ENCODE measurements at regions not wholly inside any gene's neighbourhood (a gene's known extent, or its start where the extent isn't known, plus 50 kb on each side); places are given as distances from the start of the nearest gene placed in this dataset.
"Not testable (repeated sequence)": the region's sequence is repeated elsewhere in the genome, so short reads cannot be mapped to it uniquely, and the experiment has no call there.

DNA sequence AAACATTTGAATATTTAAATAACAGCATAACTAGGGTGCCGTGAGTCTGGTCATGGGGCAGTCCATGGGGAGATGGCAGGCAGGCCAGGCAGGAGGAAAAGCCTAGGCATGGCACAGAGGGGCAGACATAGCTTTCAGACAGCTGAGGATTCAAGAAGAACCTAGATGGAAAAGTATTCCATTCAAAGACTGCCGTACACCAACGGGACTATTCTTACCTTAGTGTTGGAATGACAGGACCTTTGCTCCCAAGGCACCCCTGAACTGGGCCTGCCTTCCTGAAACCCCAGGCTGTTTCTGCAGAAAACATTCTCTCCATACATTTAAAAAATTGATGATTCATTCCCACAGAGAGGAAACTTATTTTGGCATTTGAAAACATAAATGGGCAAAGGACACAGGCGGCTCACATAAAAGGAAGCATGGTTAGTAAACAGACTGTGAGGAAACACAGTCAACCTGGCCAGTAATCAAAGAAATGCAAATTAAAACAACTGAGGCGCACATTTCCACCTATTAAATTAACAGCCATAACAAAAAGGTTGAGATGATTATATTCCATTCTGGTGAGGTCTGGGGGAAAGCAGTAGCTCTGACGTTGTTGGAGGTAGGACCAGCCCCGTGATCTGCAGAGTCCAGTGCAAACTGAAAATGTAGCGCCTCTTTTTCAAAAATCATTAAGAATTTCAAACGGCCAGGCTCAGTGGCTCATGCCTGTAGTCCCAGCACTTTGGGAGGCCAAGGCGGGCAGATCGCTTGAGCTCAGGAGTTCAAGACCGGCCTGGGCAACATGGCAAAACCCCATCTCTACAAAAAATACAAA is 71.3 kb upstream of the SMAD3 start:
- TF ChIP-seq, protein P1, sequence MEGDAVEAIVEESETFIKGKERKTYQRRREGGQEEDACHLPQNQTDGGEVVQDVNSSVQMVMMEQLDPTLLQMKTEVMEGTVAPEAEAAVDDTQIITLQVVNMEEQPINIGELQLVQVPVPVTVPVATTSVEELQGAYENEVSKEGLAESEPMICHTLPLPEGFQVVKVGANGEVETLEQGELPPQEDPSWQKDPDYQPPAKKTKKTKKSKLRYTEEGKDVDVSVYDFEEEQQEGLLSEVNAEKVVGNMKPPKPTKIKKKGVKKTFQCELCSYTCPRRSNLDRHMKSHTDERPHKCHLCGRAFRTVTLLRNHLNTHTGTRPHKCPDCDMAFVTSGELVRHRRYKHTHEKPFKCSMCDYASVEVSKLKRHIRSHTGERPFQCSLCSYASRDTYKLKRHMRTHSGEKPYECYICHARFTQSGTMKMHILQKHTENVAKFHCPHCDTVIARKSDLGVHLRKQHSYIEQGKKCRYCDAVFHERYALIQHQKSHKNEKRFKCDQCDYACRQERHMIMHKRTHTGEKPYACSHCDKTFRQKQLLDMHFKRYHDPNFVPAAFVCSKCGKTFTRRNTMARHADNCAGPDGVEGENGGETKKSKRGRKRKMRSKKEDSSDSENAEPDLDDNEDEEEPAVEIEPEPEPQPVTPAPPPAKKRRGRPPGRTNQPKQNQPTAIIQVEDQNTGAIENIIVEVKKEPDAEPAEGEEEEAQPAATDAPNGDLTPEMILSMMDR (IDR thresholded peaks at IDR 0.05; ENCODE audit: low read depth, low read length) = no peak
- in situ Hi-C loops (cut with HindIII; ENCODE audit: low sequenced_read_pairs) = no loop called here
- H3K4me3 ChIP-seq (ENCODE audit: low read depth, low read length) = no peak overlapping the region
- no peak for DNase-seq (ENCODE audit: low read depth, low spot score)

DNA sequence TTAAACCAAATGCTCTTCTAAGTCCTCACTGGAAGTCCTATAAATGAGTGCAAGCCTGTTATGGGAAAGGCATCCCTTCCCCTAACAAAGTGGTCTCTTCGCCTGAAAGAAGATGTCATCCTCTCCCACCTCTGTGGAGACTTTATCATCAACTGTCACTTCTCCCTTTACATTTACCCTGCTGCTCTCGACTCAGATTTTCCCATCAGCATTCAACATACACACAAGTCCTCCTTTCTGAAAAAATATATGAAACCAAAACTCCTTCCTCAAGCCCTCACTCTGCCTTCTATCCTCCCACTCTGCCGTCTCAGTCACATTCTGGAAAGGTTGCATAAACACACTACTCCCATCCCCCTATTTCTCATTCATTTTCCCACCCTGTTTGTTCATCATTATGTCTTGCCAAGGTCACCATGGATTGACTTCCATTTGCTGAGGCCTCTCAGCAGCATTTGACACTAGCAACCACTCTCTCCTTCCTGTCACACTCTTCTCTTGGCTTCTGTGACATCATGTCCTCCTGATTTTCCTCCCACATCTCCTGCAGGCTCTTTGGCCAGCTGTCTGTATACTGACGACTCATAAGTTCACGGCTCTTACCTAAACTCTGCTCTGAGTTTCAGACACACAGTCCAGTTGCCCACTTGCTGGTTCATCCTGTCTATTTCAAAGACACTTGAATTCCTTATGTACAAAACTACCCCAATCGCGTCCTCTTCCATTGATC is 70.3 kb upstream of the SMAD3 start:
- TF ChIP-seq, protein P1 (IDR thresholded peaks at IDR 0.05; ENCODE audit: low read depth, low read length) = no peak
- H3K4me3 ChIP-seq (ENCODE audit: low read depth, low read length) = no peak overlapping the region
- in situ Hi-C loops (cut with HindIII; ENCODE audit: low sequenced_read_pairs) = no loop called here
- DNase-seq (ENCODE audit: low read depth, low spot score) = peak; percentile 53

DNA sequence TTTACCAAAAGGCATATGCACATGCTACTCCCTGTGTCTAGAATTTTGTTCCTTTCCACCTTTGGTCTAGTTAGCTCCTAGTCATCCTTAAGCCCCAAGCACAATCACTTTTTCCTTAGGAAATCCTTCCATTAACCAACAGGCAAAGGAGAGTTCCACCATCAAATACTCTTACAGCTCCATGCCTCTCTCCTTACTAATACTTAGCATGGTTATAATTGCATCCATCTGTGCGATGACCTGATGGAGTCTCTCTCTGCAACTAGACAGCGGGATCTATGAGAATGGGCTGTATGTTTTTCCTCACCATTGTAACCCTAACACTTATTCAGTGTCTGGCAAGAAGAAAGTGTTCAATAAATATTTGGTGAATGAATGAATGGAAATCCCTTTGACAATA is 69.3 kb upstream of the SMAD3 start:
- in situ Hi-C loops (cut with HindIII; ENCODE audit: low sequenced_read_pairs) = no loop called here
- DNase-seq (ENCODE audit: low read depth, low spot score) = peak; percentile 22

DNA sequence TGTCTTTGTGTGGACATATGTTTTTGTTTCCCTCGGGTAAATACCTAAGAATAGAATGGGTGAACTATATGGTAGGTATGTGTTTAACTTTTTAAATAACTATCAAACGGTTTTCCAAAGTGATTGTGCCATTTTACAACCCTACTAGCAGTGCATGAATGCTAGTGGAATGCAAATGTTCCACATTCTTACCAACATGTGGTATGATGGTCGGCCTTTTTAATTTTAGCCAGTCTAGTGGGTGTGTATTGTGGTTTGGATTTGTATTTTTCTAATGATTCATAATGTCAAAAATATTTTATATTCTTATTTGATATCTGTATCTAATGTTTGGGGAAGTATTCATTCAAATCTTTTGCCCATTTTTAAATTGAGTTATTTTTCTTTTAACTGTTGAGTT is 68.2 kb upstream of the SMAD3 start:
- in situ Hi-C loops (cut with HindIII; ENCODE audit: low sequenced_read_pairs) = no loop called here
- TF ChIP-seq, protein P1 (IDR thresholded peaks at IDR 0.05; ENCODE audit: low read depth, low read length) = no peak

More for the DNA sequence above, 69.3 kb upstream of the SMAD3 start:
- no peak overlapping the region for H3K4me3 ChIP-seq (ENCODE audit: low read depth, low read length)
- TF ChIP-seq, protein P1 (IDR thresholded peaks at IDR 0.05; ENCODE audit: low read depth, low read length) = no peak

DNA sequence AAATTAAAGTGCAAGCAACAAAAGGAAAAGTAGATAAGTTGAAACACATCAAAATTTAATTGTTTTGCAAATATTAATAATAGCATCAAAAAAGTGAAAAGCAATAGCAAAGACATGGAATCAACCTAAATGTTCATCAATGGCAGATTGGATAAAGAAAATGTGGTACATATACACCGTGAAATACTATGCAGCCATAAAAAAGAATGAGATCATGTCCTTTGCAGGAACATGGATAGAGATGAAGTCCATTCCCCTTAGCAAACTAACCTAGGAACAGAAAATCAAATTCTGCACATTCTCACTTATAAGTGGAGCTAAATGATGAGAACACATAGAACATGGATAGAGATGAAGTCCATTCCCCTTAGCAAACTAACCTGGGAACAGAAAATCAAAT is 67.2 kb upstream of the SMAD3 start:
- in situ Hi-C loops (cut with HindIII; ENCODE audit: low sequenced_read_pairs); DNase-seq (ENCODE audit: low read depth, low spot score): not testable (repeated sequence)

More for the DNA sequence above, 68.2 kb upstream of the SMAD3 start:
- DNase-seq (ENCODE audit: low read depth, low spot score) = peak; percentile 75
- H3K4me3 ChIP-seq (ENCODE audit: low read depth, low read length) = no peak overlapping the region

DNA sequence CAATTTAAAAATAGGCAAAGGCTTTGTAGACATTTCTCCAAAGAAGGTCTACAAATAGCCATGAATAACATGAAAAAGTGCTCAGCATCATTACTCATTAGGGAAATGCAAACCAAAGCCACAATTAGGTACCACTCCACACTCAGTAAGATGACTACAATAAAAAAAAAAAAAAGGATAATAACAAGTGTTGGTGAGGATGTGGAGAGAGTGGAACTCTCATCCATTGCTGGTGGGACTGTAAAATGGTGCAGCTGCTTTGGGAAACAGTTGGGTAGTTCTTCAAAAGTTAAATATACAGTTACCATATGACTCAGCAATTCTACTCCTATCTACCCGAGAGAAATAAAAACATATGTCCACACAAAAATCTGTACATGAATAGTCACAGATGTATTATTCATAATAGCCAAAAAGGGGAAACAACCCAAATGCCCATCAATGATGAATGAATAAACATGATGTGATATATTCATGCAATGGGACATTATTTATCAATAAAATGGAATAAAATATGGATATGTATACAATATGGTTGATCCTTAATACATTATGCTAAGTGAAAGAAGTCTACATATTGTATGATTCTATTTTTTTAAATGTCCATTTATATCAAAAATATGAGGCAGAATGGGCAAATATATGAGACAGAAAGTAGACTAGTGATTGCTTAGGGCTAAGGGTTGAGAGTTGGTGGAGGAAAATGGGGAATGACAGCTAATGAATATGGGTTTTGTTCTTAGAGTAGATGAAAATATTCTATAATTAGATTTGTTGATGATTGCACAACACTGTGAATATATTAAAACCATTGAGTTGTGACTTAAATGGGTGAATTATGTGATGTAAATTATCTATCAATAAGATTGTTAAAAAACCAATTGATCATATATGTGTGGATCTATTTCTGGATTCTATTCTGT is 66.1 kb upstream of the SMAD3 start:
- no peak for DNase-seq (ENCODE audit: low read depth, low spot score)
- TF ChIP-seq, protein P1 (IDR thresholded peaks at IDR 0.05; ENCODE audit: low read depth, low read length) = no peak
- in situ Hi-C loops (cut with HindIII; ENCODE audit: low sequenced_read_pairs) = no loop called here
- H3K4me3 ChIP-seq (ENCODE audit: low read depth, low read length) = no peak overlapping the region

More for the DNA sequence above, 67.2 kb upstream of the SMAD3 start:
- H3K4me3 ChIP-seq (ENCODE audit: low read depth, low read length) = not testable (repeated sequence)

Measured in astrocyte of the spinal cord (primary cell).